ENCODE measurements at regions not wholly inside any gene's neighbourhood (a gene's known extent, or its start where the extent isn't known, plus 50 kb on each side); places are given as distances from the start of the nearest gene placed in this dataset.
"Not testable (repeated sequence)": the region's sequence is repeated elsewhere in the genome, so short reads cannot be mapped to it uniquely, and the experiment has no call there.

- DNase-seq (ENCODE audit: low read depth) = no peak
- H3K4me3 ChIP-seq (ENCODE audit: low read depth, low read length) = no peak overlapping the region
- TF ChIP-seq CTCF (IDR thresholded peaks at IDR 0.05; ENCODE audit: control insufficient read depth, extremely low read depth, insufficient read depth) = no peak
Observed at GRCh38 chr11:98365941-98366340, 654.8 kb upstream of the CNTN5 start.

GRCh38 chr11:98390391-98390790 is 630.4 kb upstream of the CNTN5 start:
- TF ChIP-seq CTCF (IDR thresholded peaks at IDR 0.05; ENCODE audit: control insufficient read depth, extremely low read depth, insufficient read depth) = no peak
- DNase-seq (ENCODE audit: low read depth) = no peak
- no peak overlapping the region for H3K4me3 ChIP-seq (ENCODE audit: low read depth, low read length)

- DNase-seq (ENCODE audit: low read depth); H3K4me3 ChIP-seq (ENCODE audit: low read depth, low read length): not testable (repeated sequence)
Observed at GRCh38 chr11:98394500-98394899, 626.2 kb upstream of the CNTN5 start.

- TF ChIP-seq CTCF (IDR thresholded peaks at IDR 0.05; ENCODE audit: control insufficient read depth, extremely low read depth, insufficient read depth) = no peak
- no peak overlapping the region for H3K4me3 ChIP-seq (ENCODE audit: low read depth, low read length)
- no peak for DNase-seq (ENCODE audit: low read depth)
Observed at GRCh38 chr11:98398508-98398907, 622.2 kb upstream of the CNTN5 start.

- no peak for TF ChIP-seq CTCF (IDR thresholded peaks at IDR 0.05; ENCODE audit: control insufficient read depth, extremely low read depth, insufficient read depth)
- no peak for DNase-seq (ENCODE audit: low read depth)
- H3K4me3 ChIP-seq (ENCODE audit: low read depth, low read length) = no peak overlapping the region
Observed at GRCh38 chr11:98409069-98409468, 611.7 kb upstream of the CNTN5 start.

- no peak for TF ChIP-seq CTCF (IDR thresholded peaks at IDR 0.05; ENCODE audit: control insufficient read depth, extremely low read depth, insufficient read depth)
- no peak overlapping the region for H3K4me3 ChIP-seq (ENCODE audit: low read depth, low read length)
- DNase-seq (ENCODE audit: low read depth) = no peak
Observed at GRCh38 chr11:98411777-98412176, 609.0 kb upstream of the CNTN5 start.

- no peak for TF ChIP-seq CTCF (IDR thresholded peaks at IDR 0.05; ENCODE audit: control insufficient read depth, extremely low read depth, insufficient read depth)
- no peak for DNase-seq (ENCODE audit: low read depth)
- no peak overlapping the region for H3K4me3 ChIP-seq (ENCODE audit: low read depth, low read length)
Observed at GRCh38 chr11:98417256-98417755, 603.4 kb upstream of the CNTN5 start.
